HG02981 (cell line): ENCODE measurements at regions not wholly inside any gene's neighbourhood (a gene's known extent, or its start where the extent isn't known, plus 50 kb on each side); places are given as distances from the start of the nearest gene placed in this dataset.

Source experiments
- ATAC-seq: cut with Tn5 transposase; IDR thresholded peaks from one replicate; pipeline ENCODE4 v1.9.1; 2021; ENCODE audit warnings: mild to moderate bottlenecking, moderate library complexity; ENCODE audit not compliant: unreplicated experiment

DNA sequence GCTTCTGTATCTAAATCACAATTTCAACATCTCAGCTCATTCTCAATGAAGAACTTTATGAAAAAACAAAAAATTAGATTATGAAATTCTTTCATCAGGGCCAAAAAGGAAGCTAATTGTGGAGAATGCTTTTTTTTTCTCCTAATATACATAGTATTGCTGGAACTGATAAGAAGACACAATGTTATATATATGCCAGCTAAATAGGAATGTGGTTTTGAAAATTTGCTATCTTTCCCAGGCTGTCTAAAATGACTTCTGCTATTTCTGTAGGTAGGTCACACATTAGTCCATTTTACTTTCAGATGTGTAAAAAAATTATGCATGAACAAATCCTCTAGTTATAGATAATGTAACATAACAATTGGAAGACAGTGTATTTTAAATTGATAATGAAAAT is 732.9 kb downstream of the RWDD3 start:
- no peak for ATAC-seq

DNA sequence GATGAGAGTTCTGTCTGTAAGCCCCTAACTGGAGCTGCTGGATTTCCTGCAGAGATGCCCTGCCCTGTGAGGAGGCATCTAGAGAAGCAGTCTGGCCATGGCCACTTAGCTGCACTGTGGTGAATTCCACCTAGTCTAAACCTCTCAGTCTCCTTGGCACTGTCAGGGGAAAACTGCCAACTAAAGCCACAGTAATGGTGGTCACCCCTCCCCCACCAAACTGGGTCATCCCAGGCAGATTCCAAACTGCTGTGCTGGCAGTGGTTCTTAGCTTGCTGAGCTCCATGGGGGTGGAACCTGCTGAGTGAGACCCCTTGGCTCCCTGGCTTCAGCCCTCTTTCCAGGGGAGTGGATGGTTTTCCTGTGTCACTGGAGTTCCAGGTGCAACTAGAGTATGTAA is 740.6 kb downstream of the RWDD3 start:
- no peak for ATAC-seq

DNA sequence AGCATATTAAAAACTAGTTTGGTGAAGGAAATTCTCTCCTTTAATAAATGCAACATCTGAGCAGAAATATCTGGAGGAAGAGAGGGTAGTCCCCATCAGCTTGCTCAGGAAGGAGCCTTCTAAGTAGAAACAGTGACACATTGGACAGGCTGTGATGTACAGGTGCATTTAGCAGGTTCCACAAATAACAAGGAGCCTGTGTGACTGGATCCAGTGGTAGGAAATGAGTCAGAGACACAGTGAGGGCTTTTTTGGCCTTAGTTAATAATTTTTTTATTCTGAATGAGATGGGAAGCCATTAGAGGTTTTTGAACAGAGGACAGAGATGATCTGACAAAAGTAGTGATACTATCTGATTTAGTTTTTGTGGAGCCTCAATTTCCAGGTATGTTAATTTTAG is 738.9 kb upstream of the PTBP2 start:
- no peak for ATAC-seq

DNA sequence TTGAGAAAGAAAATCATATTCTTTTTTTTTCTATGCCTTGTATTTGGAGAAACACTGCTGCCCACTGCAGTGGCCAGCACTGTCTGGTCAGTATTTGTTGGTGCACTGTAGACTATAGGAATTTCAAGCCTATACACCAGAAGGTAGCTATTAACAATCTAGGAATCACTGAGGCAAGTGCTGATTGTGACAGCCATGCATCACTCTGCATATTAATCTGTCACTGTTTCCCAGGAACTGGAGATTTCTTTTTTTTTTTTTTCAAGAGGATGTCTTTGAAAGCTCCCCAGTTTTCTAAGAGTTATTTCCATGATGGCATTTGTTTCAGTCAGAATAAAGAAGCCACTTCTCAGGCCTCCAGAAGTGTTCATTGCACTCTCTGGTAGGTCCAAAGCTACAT is 737.8 kb upstream of the PTBP2 start:
- no peak for ATAC-seq

DNA sequence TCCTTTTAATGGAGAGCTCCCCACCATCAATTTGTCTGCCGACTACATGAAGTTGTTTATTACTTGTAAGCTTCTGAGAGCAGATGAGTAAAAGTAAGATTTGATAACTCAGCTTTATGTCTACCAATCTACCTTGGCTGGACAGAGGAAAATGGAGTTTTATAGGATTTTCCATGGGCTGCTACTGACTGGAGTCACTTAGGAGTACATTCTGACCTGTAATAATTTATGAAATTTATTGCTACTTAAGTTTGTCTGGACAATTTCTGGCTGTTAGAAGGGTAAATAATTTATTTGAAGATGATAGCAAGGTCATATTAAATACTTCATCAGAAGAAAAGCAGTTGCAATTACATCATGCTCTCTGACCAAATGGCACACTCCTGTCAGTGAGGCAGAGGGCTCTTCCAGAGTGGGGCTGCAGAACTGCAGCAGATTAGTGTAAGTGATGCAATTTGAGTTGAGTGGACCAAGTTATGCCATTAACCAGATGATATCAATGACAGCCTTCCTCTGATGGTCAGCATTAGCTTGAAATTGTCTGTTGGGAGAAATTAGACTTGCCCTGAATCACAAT is 736.7 kb upstream of the PTBP2 start:
- ATAC-seq: no peak

DNA sequence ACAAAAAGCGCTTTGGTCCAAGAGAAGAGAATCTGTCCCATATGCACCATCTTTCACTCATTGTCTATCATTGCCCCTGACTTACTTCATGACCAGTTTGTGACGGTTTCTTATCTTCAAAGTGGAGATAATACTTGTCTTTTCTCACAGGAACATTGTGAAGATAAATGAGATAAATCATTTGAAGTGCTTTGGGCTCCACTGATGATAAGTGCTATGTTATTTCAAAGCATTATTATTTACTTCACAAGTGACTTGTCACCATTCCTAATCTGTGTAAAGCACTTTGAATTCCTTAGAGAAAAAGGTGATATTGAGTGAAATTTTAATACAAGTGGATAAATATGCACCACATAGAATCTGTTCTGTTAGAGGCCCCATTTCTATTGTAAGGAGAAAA is 731.6 kb upstream of the PTBP2 start:
- ATAC-seq: no peak

DNA sequence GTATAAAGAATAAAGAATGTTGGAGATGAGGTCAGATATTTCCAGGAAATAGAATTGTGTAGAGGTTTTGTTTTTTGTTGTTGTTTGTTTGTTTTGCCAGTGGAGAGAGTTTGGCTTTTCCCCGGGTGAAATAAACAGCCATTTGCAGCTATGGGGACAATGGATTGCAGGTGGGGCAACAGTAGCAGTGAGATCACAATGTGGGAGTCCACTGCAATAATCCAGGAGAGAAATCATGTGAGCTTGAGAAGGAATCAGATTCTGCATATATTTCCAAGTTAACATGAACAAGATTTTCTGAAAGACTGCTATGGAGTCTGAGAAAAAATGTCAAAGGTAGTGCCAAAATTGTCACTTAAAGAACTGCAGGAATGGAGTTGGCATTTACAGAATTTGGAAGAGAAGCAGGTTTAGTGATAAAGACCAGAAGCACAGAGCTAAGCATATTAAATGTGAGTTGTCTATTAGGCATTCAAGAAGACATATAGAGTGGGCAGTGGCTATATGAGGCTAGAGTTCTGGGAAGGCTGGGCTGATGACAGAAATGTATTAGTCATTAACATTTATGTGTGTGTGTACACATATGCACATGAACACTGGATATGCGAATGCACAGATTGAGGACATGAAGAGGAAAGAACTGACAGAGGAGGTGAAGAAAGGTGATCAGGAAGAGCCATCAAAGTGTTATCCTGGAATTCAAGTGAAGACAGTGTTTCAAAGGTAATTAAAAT is 729.6 kb upstream of the PTBP2 start:
- ATAC-seq: no peak

DNA sequence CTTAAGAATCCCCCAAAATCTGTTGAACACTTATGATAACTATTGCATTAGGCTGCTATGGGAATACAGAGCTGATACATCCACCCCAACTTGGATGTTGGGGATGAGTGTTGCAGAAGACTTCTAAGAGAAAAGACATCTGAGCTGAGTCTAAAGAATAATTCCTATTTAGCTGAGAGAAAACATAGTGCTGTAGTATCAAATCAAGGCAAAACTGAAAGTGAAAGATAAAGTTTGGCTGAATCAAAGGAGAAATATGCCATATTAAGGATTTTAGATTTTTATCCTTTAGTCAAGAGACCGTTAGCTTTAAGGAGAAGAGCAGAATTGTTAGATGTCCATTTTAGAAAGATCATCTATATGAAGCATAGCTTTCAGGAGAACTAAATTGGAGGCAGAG is 726.9 kb upstream of the PTBP2 start:
- no peak for ATAC-seq

DNA sequence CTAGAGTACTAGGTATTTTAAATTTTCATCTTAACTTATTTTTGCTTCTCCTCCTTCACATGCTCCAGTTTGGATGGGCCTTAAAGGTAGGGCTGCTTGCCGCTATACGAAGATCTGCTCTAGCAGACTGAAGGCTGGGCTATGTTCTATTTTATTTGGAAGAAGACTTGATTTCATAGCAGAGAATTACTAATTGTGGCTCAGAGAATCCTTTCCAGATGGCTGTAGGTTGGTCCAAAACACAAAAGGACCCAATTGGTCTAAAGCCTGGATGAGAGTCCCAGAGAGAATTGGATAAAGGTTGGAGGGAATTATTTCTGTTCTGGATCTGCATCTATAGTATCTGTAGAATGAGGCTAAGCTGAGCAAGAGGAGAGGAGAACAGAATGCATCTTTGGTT is 719.4 kb upstream of the PTBP2 start:
- ATAC-seq: no peak

DNA sequence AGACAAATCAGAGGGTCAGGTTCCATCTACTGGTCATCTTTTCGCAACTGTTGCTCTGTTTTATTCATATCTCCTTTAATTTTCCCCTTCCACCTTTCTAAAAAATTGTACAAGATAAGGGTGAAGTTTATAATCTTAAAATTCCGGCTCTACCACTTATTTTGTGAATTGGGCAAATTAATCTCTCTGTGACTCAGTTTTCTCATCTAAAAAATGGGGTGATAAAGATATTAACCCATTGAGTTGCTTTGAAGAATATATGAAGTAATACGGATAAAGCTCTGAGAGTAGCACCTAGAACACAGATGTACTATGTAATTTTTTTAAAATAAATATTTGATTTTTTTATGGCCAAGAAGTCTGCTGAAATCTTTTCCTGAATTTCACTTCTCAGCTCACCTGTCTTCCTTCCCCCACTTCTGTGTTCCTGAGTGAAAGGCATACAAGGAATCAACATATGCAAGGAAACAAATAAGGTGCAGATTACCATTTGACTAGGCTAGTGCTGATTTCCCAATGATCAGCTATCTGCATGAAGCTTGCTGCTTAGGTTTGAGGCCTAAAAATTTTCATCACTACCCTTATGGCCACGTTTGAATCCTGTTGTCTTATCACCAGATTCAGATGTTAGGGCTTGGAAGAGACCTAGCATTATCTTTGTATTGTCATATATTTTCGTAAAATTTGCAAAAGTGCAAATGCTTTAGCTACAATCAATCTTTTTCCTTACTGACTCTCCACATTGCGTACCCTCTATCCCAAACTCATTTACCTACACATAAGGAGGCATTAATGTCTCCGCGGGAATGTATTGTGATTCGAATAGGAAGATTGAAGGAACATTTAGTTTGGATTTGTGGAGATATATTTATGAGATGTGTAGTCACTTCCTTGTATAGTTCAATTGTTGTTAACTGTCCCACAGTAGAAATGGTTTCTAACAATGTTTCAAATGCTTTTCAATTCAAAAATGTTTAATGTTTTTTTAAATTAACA is 718.3 kb upstream of the PTBP2 start:
- no peak for ATAC-seq

DNA sequence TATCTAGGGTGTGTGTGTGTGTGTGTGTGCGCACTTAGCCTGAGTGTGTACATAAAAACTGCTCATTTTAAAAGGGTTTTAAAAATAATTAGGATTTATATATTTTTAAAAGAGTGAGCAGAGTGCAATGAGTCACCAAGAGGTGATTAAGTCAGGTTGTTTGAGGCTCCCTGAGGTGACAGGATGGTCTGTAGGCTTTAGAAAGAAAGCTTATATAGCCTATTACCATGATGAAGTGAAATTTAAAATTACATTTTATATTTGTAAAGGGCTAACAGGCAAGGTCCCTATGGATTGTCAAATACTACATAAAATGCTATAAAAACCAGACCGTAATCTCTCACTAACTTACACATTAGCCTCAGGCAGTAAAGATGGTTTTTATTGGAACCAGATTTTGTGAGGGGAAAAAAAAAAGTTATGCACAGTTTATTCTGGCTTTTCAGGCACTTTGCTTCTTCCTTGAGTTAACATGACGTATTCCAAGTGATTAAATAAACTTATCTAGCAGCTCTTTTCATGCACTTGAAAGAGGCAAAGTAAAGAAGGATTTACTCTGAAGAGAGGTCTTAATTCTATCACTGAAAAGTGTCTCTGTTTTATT is 711.7 kb upstream of the PTBP2 start:
- no peak for ATAC-seq

DNA sequence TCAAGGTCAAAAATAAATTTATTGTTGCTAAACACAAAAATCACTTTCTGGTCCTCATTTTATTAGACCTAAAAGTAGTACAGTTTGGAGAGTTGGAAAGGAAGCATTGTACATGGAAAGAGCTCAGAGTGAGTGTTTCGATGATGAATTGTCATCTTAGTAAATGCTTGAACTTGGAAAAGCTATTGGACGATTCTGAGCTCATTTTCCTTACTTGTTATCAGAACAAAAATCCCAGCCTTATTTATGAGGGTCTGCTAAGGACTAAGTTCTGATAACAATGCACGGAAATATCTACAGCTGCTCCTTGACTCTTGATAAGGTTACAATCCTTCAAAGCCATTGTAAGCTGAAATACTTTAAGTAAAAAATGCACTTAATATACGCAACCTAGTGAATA is 710.0 kb upstream of the PTBP2 start:
- no peak for ATAC-seq

DNA sequence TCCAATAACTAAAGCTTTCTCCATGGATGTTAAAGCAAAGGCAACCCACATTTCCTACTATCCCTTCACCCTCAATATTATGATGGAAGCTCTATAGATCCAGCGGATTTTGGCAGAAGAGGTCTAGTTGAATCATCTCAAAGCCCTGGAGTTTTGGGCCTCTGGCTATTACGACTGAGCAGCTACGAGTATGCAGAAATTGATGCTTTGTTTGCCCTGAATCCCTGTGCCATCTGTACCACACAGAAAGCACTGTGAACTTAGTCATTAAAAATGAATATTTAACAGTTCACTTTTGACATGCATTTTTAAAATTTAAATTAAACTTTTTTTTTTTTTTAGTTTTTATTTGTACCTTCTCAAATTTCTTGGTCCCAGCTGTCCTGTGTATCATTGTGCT is 705.4 kb upstream of the PTBP2 start:
- no peak for ATAC-seq

DNA sequence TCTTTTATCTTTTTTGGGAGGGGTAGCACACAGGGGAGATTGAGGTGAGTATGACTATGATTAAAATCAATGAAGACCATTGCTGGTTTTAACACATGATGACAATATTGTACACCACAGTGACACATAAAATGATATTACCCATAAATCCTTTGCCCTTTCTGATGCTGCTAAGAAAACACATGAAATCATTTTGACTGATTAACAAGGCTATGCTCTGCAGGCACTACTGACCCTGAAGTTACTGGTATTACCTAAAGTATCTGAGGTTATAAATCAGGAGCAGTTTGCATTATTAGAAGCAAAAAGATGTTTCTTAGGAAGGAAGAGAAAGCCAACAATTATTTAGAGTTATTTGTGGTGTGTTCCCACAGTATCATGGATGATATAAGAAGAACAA is 701.2 kb upstream of the PTBP2 start:
- ATAC-seq: no peak

DNA sequence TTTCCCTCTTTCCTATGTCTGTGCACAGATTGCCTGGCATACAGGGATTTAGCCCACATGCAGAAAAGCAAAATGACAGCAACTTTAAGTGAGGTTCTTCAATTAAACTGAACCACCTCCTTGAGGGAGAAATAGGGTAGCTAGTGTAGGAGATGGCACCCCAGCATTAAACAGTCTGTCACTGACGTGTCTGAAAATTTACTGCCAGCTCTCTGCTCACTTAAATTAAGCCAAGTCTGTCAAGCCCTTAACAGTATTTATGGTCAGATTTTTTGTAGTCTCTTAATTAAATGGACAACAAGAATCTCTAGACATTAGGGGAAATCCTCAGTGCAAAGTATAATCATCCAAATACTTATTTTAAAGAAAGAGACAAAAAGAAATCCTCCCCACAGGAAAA is 696.5 kb upstream of the PTBP2 start:
- ATAC-seq: no peak

DNA sequence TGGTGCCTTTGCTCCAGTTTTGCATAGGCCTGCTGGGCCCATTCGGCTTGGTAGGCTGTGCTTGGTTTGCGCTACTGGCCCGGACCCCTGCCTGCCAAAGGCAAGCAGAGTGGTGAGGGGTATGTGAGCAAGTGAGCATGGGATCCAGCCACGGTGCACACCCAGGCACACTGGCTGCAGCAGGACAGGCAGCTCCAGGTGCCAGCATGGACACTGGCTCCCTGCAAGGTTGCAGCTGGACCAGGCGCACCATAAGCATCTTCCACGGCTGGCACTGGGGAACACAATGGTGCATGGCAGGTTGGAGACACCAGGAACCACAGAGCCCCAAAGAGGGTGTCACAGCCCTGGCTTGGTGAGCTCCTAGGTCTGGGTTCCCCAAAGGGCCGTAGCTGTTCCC is 693.5 kb upstream of the PTBP2 start:
- no peak for ATAC-seq

DNA sequence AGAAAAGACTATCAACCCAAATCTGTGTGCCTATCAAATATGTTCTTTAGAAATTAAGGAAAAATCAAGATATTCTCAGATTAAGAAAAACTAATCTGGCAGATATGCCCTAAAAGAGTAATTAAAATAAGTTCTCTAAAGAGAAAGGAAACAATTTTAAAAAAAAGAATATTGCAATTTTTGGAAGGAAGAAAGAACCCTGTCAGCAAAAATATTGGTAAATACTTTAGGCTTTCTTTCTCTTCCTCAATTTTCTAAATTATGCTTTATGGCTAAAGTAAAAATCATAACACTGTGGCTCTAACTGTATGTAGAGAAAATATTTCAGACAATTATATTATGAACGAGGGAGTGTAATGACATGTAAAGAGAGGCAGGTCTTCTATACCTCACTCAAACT is 691.3 kb upstream of the PTBP2 start:
- ATAC-seq: no peak

DNA sequence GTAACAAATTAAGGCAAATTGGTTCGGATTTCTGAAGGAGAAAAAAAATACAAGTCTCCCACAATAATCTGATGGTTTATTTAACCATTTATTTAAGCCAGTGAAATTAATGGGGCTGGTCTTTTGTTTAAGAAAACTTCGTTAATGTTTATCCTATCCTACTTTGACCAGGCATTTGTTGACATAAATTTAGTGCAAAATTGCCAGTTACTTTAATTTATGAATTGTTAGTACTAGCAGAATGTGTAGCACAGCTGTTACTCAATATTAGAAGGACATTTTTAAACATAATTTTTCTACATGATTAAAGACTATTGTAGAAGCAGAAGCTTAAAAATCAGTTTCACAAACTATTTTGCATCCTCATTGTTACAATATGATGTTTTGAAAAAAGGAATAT is 687.6 kb upstream of the PTBP2 start:
- ATAC-seq: no peak

DNA sequence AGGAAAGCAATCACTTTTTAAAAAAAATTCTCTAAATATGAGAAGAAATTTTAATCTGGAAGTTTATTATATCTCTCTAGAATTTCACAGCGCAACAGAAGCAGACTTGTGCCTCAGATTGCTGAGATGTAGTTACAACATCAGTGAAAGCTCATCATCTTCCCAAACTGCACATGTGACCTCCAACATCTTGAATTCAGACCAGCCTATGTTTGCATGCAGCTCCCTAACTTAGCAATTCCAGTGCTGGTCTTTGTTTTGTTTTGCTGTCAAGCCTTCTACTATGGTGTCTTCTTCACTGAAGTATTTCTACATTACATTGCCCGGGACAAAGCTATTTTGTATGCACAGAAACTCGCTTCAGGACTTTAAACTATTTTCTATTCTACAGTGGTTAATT is 684.8 kb upstream of the PTBP2 start:
- no peak for ATAC-seq

DNA sequence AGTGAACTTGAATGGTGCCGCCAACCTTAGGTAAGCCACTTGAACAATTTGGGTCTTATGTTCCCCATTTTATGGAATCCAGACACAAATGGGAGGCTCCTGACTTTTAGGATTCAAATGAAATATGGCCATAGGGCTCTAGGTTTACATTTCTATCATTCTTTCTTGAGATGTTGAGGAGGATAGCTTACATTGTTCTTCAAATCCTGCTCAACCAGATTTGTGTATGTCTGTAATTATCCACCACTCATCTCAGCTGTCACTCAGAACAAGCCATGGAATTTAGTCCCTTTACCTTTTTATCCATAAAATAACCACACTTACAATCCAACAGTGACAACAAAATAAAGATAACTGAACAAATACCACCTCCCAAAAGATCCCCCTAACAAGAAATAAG is 682.9 kb upstream of the PTBP2 start:
- no peak for ATAC-seq

DNA sequence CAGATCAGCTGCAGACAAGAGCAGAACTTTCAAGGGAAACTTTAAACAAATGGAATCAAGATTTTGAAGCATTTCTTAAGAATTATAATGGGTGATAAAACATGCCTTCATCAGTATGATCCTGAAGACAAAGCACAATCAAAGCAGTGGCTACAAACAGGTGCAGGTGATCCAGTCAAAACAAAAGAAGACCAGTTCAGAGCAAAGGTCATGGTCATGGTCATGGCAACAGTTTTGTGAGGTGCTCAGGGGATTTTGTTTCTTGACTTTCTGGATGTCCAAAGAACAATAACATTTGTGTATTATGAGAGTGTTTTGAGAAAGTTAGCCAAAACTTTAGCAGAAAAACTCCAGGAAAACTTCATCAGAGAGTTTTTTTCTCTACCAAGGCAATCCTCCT is 681.7 kb upstream of the PTBP2 start:
- no peak for ATAC-seq

DNA sequence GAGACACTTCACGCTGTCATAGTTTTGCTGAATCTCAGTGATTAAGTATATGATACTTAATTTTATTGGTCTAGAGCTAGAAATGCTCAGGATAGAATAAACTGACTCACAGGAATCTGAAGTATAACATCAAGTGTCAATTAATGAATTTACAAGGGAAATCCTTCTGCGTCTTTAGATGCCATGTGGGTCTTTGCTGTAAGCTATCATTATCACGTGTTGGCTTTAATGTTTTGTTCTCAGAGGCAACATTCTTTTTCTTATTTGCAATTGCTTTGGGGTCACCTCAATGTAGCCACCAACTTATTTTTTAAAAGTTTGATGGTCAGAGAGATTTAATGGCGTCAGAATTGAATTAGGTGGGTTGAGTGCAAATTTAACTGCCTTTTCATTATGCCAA is 680.1 kb upstream of the PTBP2 start:
- no peak for ATAC-seq
